Embryonic facial prominence (tissue), 1 donor: ENCODE measurements at regions not wholly inside any gene's neighbourhood (a gene's known extent, or its start where the extent isn't known, plus 50 kb on each side); places are given as distances from the start of the nearest gene placed in this dataset.
"Not testable (repeated sequence)": the region's sequence is repeated elsewhere in the genome, so short reads cannot be mapped to it uniquely, and the experiment has no call there.

Source experiments
- DNase-seq: peaks from one replicate; pipeline ENCODE4 v3.0.0-alpha.2; 2016; ENCODE audit errors: extremely low spot score

- DNase-seq, result no peak
These were observed 54.2 kb upstream of the OPRM1 start for GRCh38 chr6:153984811-153985210.

- no peak for DNase-seq
These were observed 58.9 kb upstream of the OPRM1 start for GRCh38 chr6:153980171-153980570.

GRCh38 chr6:153978911-153979548 lies 60.0 kb upstream of the OPRM1 start:
- DNase-seq, result not testable (repeated sequence)

- no peak for DNase-seq
These were observed 61.9 kb upstream of the OPRM1 start for GRCh38 chr6:153976921-153977693.

GRCh38 chr6:153966001-153966400 lies 73.0 kb upstream of the OPRM1 start:
- DNase-seq, result no peak

- DNase-seq, result no peak
These were observed 75.7 kb upstream of the OPRM1 start for GRCh38 chr6:153963352-153963751.

- no peak for DNase-seq
These were observed 76.5 kb upstream of the OPRM1 start for GRCh38 chr6:153962555-153962954.

- no peak for DNase-seq
These were observed 78.3 kb upstream of the OPRM1 start for GRCh38 chr6:153960741-153961140.

GRCh38 chr6:153960281-153960680 lies 78.8 kb upstream of the OPRM1 start:
- DNase-seq, result no peak

- no peak for DNase-seq
These were observed 79.8 kb upstream of the OPRM1 start for GRCh38 chr6:153959276-153959675.

- no peak for DNase-seq
These were observed 80.2 kb upstream of the OPRM1 start for GRCh38 chr6:153958860-153959259.

GRCh38 chr6:153957394-153957793 lies 81.6 kb upstream of the OPRM1 start:
- no peak for DNase-seq

- no peak for DNase-seq
These were observed 82.2 kb upstream of the OPRM1 start for GRCh38 chr6:153956808-153957207.

GRCh38 chr6:153949616-153950015 lies 89.4 kb upstream of the OPRM1 start:
- no peak for DNase-seq

- no peak for DNase-seq
These were observed 91.1 kb upstream of the OPRM1 start for GRCh38 chr6:153947808-153948447.

- DNase-seq, result no peak
These were observed 94.8 kb upstream of the OPRM1 start for GRCh38 chr6:153944201-153944600.

GRCh38 chr6:153942361-153942760 lies 96.7 kb upstream of the OPRM1 start:
- no peak for DNase-seq

- DNase-seq, result no peak
These were observed 97.3 kb upstream of the OPRM1 start for GRCh38 chr6:153941768-153942167.

- DNase-seq, result no peak
These were observed 100.2 kb upstream of the OPRM1 start for GRCh38 chr6:153938876-153939275.

GRCh38 chr6:153931431-153931830 lies 107.6 kb upstream of the OPRM1 start:
- DNase-seq, result no peak

GRCh38 chr6:153927867-153928266 lies 111.2 kb upstream of the OPRM1 start:
- DNase-seq, result no peak

- no peak for DNase-seq
These were observed 140.5 kb upstream of the OPRM1 start for GRCh38 chr6:153898360-153899059.
